GM21360 (cell line): ENCODE measurements at regions not wholly inside any gene's neighbourhood (a gene's known extent, or its start where the extent isn't known, plus 50 kb on each side); places are given as distances from the start of the nearest gene placed in this dataset.
"Not testable (repeated sequence)": the region's sequence is repeated elsewhere in the genome, so short reads cannot be mapped to it uniquely, and the experiment has no call there.

ENCODE experiments used
- ATAC-seq: cut with Tn5 transposase; IDR thresholded peaks from one replicate; pipeline ENCODE4 v1.9.1; 2021; ENCODE audit warnings: mild to moderate bottlenecking, moderate library complexity; ENCODE audit not compliant: unreplicated experiment

- ATAC-seq: peak; percentile 71
Observed at GRCh38 chr2:143936848-143937722, 582.8 kb downstream of the ZEB2 start.

GRCh38 chr2:143936538-143936847, 583.4 kb downstream of the ZEB2 start:
- ATAC-seq: no peak

- ATAC-seq: no peak
Observed at GRCh38 chr2:143935482-143935752, 584.5 kb downstream of the ZEB2 start.

GRCh38 chr2:143934626-143935481, 585.1 kb downstream of the ZEB2 start:
- ATAC-seq: no peak

GRCh38 chr2:143933946-143934569, 585.9 kb downstream of the ZEB2 start:
- ATAC-seq: no peak

- no peak for ATAC-seq
Observed at GRCh38 chr2:143930891-143931290, 589.0 kb downstream of the ZEB2 start.

GRCh38 chr2:143928613-143929012, 591.3 kb downstream of the ZEB2 start:
- no peak for ATAC-seq

- no peak for ATAC-seq
Observed at GRCh38 chr2:143928184-143928583, 591.7 kb downstream of the ZEB2 start.

- ATAC-seq: no peak
Observed at GRCh38 chr2:143926736-143927135, 593.2 kb downstream of the ZEB2 start.

- ATAC-seq: not testable (repeated sequence)
Observed at GRCh38 chr2:143922261-143922830, 597.6 kb downstream of the ZEB2 start.

- no peak for ATAC-seq
Observed at GRCh38 chr2:143918465-143918989, 601.4 kb downstream of the ZEB2 start.

GRCh38 chr2:143916781-143917180, 603.1 kb downstream of the ZEB2 start:
- ATAC-seq: no peak

- ATAC-seq: no peak
Observed at GRCh38 chr2:143909577-143910353, 610.2 kb downstream of the ZEB2 start.

- ATAC-seq: no peak
Observed at GRCh38 chr2:143908843-143909242, 611.1 kb downstream of the ZEB2 start.

- ATAC-seq: no peak
Observed at GRCh38 chr2:143907801-143908200, 612.1 kb downstream of the ZEB2 start.

- no peak for ATAC-seq
Observed at GRCh38 chr2:143906850-143907249, 613.1 kb downstream of the ZEB2 start.

GRCh38 chr2:143905587-143905986, 614.3 kb downstream of the ZEB2 start:
- ATAC-seq: no peak

GRCh38 chr2:143903172-143903856, 616.6 kb downstream of the ZEB2 start:
- no peak for ATAC-seq

GRCh38 chr2:143901185-143901842, 618.6 kb downstream of the ZEB2 start:
- ATAC-seq: peak; percentile 75
